Gastrocnemius medialis (tissue), 4 donors: ENCODE measurements at regions not wholly inside any gene's neighbourhood (a gene's known extent, or its start where the extent isn't known, plus 50 kb on each side); places are given as distances from the start of the nearest gene placed in this dataset.
"Not testable (repeated sequence)": the region's sequence is repeated elsewhere in the genome, so short reads cannot be mapped to it uniquely, and the experiment has no call there.

Experiments
- ATAC-seq, 2 donors: fragments of 150-250 bp; one replicate each; pipeline ENCODE4 v1.9.1; 2016
- DNase-seq, 2 donors: peaks; one replicate each; pipeline ENCODE4 v3.0.0-alpha.2; 2019
- H3K27ac ChIP-seq, 4 donors: fragments of 200-600 bp; sonication (generic); 1 replicate in 1 of 4; 2 replicates in 3 of 4; pipeline ENCODE4 v1.5.1; 2016 to 2018; ENCODE audit warnings: mild to moderate bottlenecking in 2 of 4, moderate library complexity in 1 of 4
- H3K27me3 ChIP-seq, 3 donors: fragments of 200-600 bp; sonication (generic) in 2 of 3; 1 replicate in 1 of 3; 2 replicates in 2 of 3; pipeline versions ENCODE4 v1.5.1 to v1.6.0; 2016 to 2019; ENCODE audit warnings: mild to moderate bottlenecking in 1 of 3, moderate library complexity in 1 of 3
- H3K36me3 ChIP-seq, 2 donors: fragments of 200-600 bp; sonication (generic) in 1 of 2; one replicate each; pipeline ENCODE4 v1.5.1; 2017 to 2018
- H3K4me1 ChIP-seq, 2 donors: fragments of 200-600 bp; sonication (generic) in 1 of 2; one replicate each; pipeline ENCODE4 v1.5.1; 2016 to 2017; ENCODE audit warnings: mild to moderate bottlenecking in 2 of 2
- H3K4me3 ChIP-seq, 4 donors: fragments of 200-600 bp; sonication (generic) in 3 of 4; 1 replicate in 1 of 4; 2 replicates in 3 of 4; pipeline ENCODE4 v1.5.1; 2016 to 2019; ENCODE audit warnings: mild to moderate bottlenecking in 2 of 4
- H3K9me3 ChIP-seq, 3 donors: fragments of 200-600 bp; sonication (generic) in 2 of 3; 1 replicate in 1 of 3; 2 replicates in 2 of 3; pipeline ENCODE4 v1.5.1; 2016 to 2019
- CTCF ChIP-seq, 5 experiments: fragments of 450-650 bp in 3 of 5; fragments of 200-600 bp in 2 of 5; sonication (generic) in 2 of 5; IDR thresholded peaks in 4 of 5; conservative IDR thresholded peaks in 1 of 5; 1 replicate in 4 of 5; 2 replicates in 1 of 5; pipeline ENCODE4 v1.5.1; 2016 to 2019; ENCODE audit warnings: antibody characterized with exemption in 5 of 5, mild to moderate bottlenecking in 3 of 5, moderate library complexity in 3 of 5
- POLR2A ChIP-seq, 2 donors: fragments of 450-650 bp; IDR thresholded peaks; one replicate each; pipeline ENCODE4 v1.6.1; 2017; ENCODE audit warnings: antibody characterized with exemption in 2 of 2, mild to moderate bottlenecking in 2 of 2, moderate library complexity in 2 of 2
- in situ Hi-C, 4 donors: fragments of 200-750 bp; cut with MboI; loops; one replicate each; pipeline versions ENCODE4 v1.15.0 to v1.8.0; 2017; ENCODE audit warnings: low sequenced_read_pairs in 4 of 4
- intact Hi-C: fragments of 100-400 bp; cut with DNase I; formaldehyde crosslinking; loops from one replicate; pipeline ENCODE4 v1.15.1; 2023; ENCODE audit warnings: low total_unique reads

GRCh38 chrX:111041018-111041462 is 55.0 kb upstream of the PAK3 start:
- Histone ChIP-seq H3K9me3 (no peaks in the 10 kb centered on the region), H3K27me3 (peaks cover 0 to 3% (median 0%) of the 10 kb centered on the region in 3 donors), H3K27ac (no peak overlapping the region), H3K36me3 (no peaks in the 10 kb centered on the region), H3K4me3 (no peak overlapping the region), H3K4me1 (no peaks in the 10 kb centered on the region)
- TF ChIP-seq CTCF (IDR thresholded peaks at IDR 0.05 in 4 of 5, conservative IDR thresholded peaks at IDR 0.05 in 1 of 5) (no peak), POLR2A (IDR thresholded peaks at IDR 0.05) (no peak)
- in situ Hi-C loops, result no loop called here
- intact Hi-C loops, result no loop called here
- DNase-seq (no peak), ATAC-seq (no peak)

GRCh38 chrX:111040377-111041017 is 55.5 kb upstream of the PAK3 start:
- intact Hi-C loops (no loop called here), in situ Hi-C loops (no loop called here)
- Histone ChIP-seq H3K27me3 (peaks cover 0 to 5% (median 0%) of the 10 kb centered on the region in 3 donors), H3K4me1 (no peaks in the 10 kb centered on the region), H3K27ac (no peak overlapping the region), H3K9me3 (no peaks in the 10 kb centered on the region), H3K36me3 (no peaks in the 10 kb centered on the region), H3K4me3 (no peak overlapping the region)
- DNase-seq (no peak), ATAC-seq (no peak)
- no peak for TF ChIP-seq POLR2A (IDR thresholded peaks at IDR 0.05)
- TF ChIP-seq CTCF (IDR thresholded peaks at IDR 0.05 in 4 of 5, conservative IDR thresholded peaks at IDR 0.05 in 1 of 5), result no peak

GRCh38 chrX:111039606-111040005 is 56.4 kb upstream of the PAK3 start:
- in situ Hi-C loops, result no loop called here
- intact Hi-C loops, result no loop called here
- Histone ChIP-seq H3K4me1 (no peaks in the 10 kb centered on the region), H3K27ac (no peak overlapping the region), H3K27me3 (peaks cover 0 to 8% (median 0%) of the 10 kb centered on the region in 3 donors), H3K4me3 (no peak overlapping the region), H3K36me3 (no peaks in the 10 kb centered on the region), H3K9me3 (no peaks in the 10 kb centered on the region)
- TF ChIP-seq CTCF (IDR thresholded peaks at IDR 0.05 in 4 of 5, conservative IDR thresholded peaks at IDR 0.05 in 1 of 5) (no peak), POLR2A (IDR thresholded peaks at IDR 0.05) (no peak)
- ATAC-seq (no peak), DNase-seq (no peak)

GRCh38 chrX:111035991-111036390 is 60.0 kb upstream of the PAK3 start:
- in situ Hi-C loops (no loop called here), intact Hi-C loops (no loop called here)
- no peak overlapping the region for H3K4me3 ChIP-seq
- TF ChIP-seq POLR2A (IDR thresholded peaks at IDR 0.05) (no peak), CTCF (IDR thresholded peaks at IDR 0.05 in 4 of 5, conservative IDR thresholded peaks at IDR 0.05 in 1 of 5) (no peak)
- peaks cover 0 to 8% (median 0%) of the 10 kb centered on the region in 3 donors for H3K27me3 ChIP-seq
- H3K9me3 ChIP-seq, result no peaks in the 10 kb centered on the region
- DNase-seq (no peak), ATAC-seq (no peak)
- H3K36me3 ChIP-seq, result no peaks in the 10 kb centered on the region
- no peak overlapping the region for H3K27ac ChIP-seq
- no peaks in the 10 kb centered on the region for H3K4me1 ChIP-seq

- in situ Hi-C loops, result no loop called here
- Histone ChIP-seq H3K27me3 (peaks cover 0 to 8% (median 0%) of the 10 kb centered on the region in 3 donors), H3K4me1 (no peaks in the 10 kb centered on the region), H3K9me3 (no peaks in the 10 kb centered on the region), H3K27ac (no peak overlapping the region), H3K36me3 (no peaks in the 10 kb centered on the region), H3K4me3 (no peak overlapping the region)
- DNase-seq, result no peak
- TF ChIP-seq POLR2A (IDR thresholded peaks at IDR 0.05), result no peak
- TF ChIP-seq CTCF (IDR thresholded peaks at IDR 0.05 in 4 of 5, conservative IDR thresholded peaks at IDR 0.05 in 1 of 5), result no peak
- intact Hi-C loops, result no loop called here
- ATAC-seq, result no peak
These were observed 60.7 kb upstream of the PAK3 start for GRCh38 chrX:111035256-111035655.

- H3K27ac ChIP-seq, in situ Hi-C loops, H3K9me3 ChIP-seq, intact Hi-C loops, DNase-seq, H3K27me3 ChIP-seq, H3K36me3 ChIP-seq, H3K4me1 ChIP-seq, ATAC-seq, H3K4me3 ChIP-seq: not testable (repeated sequence)
These were observed 73.0 kb upstream of the PAK3 start for GRCh38 chrX:111022998-111023397.
